ENCODE measurements at regions not wholly inside any gene's neighbourhood (a gene's known extent, or its start where the extent isn't known, plus 50 kb on each side); places are given as distances from the start of the nearest gene placed in this dataset.

- no peaks in the 10 kb centered on the region for H4K20me1 ChIP-seq (ENCODE audit: control insufficient read depth, insufficient read depth, insufficient read length)
- no peak overlapping the region for H2BK20ac ChIP-seq (ENCODE audit: low read depth, low read length, poor library complexity, severe bottlenecking)
- H2BK12ac ChIP-seq (ENCODE audit: insufficient read length, low read depth, low read length) = no peak overlapping the region
- Mint-ChIP-seq H3K27ac (no peak overlapping the region), H3K9me3 (no peaks in the 10 kb centered on the region; a peak in 1 of 5 replicates), H3K4me1 (peaks cover 36 to 44% of the 10 kb centered on the region in 2 experiments), H3K27me3 (ENCODE audit: low read depth) (no peaks in the 10 kb centered on the region), H3K4me3 (no peak overlapping the region), H3K36me3 (ENCODE audit: insufficient read depth in 1 of 3, low read depth in 3 of 3) (no peaks in the 10 kb centered on the region)
- no peak overlapping the region for H3K4me2 ChIP-seq (ENCODE audit: insufficient read depth, insufficient read length, low read length)
- peaks cover 8% of the 10 kb centered on the region for H3K4me1 ChIP-seq (ENCODE audit: insufficient read depth, low read length)
- H2BK120ac ChIP-seq (ENCODE audit: low read depth, low read length, poor library complexity, severe bottlenecking) = no peak overlapping the region
- H3K79me2 ChIP-seq (ENCODE audit: insufficient read depth, low read length) = no peaks in the 10 kb centered on the region
- H2AK5ac ChIP-seq (ENCODE audit: insufficient read length, low read length) = no peak overlapping the region
- no peak overlapping the region for H3K14ac ChIP-seq (ENCODE audit: insufficient read depth, low read length)
- TF ChIP-seq CTCF (conservative IDR thresholded peaks at IDR 0.05) = no peak
- H2AFZ ChIP-seq (ENCODE audit: low read length) = no peak overlapping the region
- H4K91ac ChIP-seq (ENCODE audit: insufficient read length, low read depth, low read length) = no peak overlapping the region
- no CpG with 5 or more reads among the region's 5 CpGs for WGBS (ENCODE audit: extremely low coverage, insufficient read length, low lambda C conversion rate)
- no peak overlapping the region for H3K9ac ChIP-seq (ENCODE audit: extremely low read depth, insufficient read length, low read length)
- no peaks in the 10 kb centered on the region for H3K79me1 ChIP-seq (ENCODE audit: insufficient read depth, low read depth, low read length, poor library complexity, severe bottlenecking)
- H3K27ac ChIP-seq (ENCODE audit: insufficient read length, low read depth, low read length) = no peak overlapping the region
- H3T11ph ChIP-seq (ENCODE audit: low read length) = no peak overlapping the region
- no peaks in the 10 kb centered on the region for H3K9me3 ChIP-seq (ENCODE audit: control insufficient read depth, low read depth, low read length)
- H3K23me2 ChIP-seq (ENCODE audit: insufficient read length, low read depth, low read length, poor library complexity, severe bottlenecking) = no peaks in the 10 kb centered on the region
- H4K5ac ChIP-seq (ENCODE audit: insufficient read length, low read depth, low read length) = no peak overlapping the region
- no peak overlapping the region for H3K23ac ChIP-seq (ENCODE audit: insufficient read length, low read depth, low read length)
- H4K8ac ChIP-seq (replicated peaks; ENCODE audit: insufficient read length, low read depth, low read length) = no peak overlapping the region
- H3K4ac ChIP-seq (ENCODE audit: low read depth, low read length) = no peak overlapping the region
- H3K56ac ChIP-seq (ENCODE audit: insufficient read length, low read depth, low read length) = no peak overlapping the region
- H3K18ac ChIP-seq (ENCODE audit: insufficient read length, low read depth, low read length) = no peak overlapping the region
- DNase-seq = no peak
- H3K27me3 ChIP-seq (ENCODE audit: insufficient read depth, low read length) = no peaks in the 10 kb centered on the region
- no peak overlapping the region for H2BK15ac ChIP-seq (ENCODE audit: low read depth, low read length)
- no peak overlapping the region for H2BK5ac ChIP-seq (ENCODE audit: insufficient read length, low read length)
Observed at GRCh38 chr9:13487071-13487470, 207.6 kb upstream of the MPDZ start.
